ENCODE measurements at regions not wholly inside any gene's neighbourhood (a gene's known extent, or its start where the extent isn't known, plus 50 kb on each side); places are given as distances from the start of the nearest gene placed in this dataset.

DNA sequence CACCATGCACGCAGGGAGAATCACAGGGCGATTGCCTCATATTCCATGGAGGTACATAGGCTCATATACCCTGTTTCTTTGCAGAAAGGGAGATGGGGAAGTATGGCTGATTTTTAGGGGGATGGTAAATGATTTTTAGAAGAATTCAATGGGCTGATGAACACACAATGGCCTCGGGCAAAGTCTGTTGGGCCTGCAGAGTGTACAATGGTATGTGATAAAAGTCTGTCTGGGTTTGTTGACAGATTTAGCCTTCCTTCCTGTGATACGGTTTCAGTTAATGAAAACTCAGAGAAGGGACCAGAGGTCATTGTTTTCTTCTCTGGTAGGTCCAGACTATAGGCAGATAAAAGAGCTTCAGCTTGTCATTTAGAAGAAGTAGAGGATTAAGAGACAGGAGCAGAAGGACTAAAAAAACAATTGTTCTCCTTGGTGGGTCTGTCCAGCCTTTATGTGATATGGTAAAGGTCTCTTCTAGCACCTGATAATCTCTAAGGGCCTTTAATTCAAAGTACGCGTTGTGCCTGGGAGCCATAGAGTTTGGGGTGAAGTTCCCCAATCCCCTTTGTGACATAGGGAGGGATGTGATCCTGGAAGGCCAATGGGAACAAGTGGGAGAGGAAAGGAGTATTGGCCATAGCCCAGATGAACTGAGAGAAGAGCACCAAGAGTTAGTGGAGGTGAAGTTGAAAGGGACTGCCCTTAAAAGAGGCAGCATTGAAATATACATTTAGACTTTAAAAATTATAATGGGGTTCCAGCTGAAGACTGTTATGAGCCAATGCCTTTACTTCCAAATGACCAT is 107.5 kb upstream of the SERPINE2 start:
- Histone ChIP-seq H3K27me3 (no peaks in the 10 kb centered on the region), H3K9me3 (ENCODE audit: low read depth) (no peaks in the 10 kb centered on the region), H3K9ac (no peak overlapping the region), H2AFZ (replicated peaks) (no peak overlapping the region), H4K20me1 (ENCODE audit: low read depth) (no peaks in the 10 kb centered on the region), H3K4me1 (no peaks in the 10 kb centered on the region), H3F3A (ENCODE audit: low read depth) (no peaks in the 10 kb centered on the region), H3K4me3 (no peak overlapping the region), H3K27ac (no peak overlapping the region), H3K4me2 (no peak overlapping the region), H3K79me2 (ENCODE audit: low read depth) (no peaks in the 10 kb centered on the region), H3K36me3 (no peaks in the 10 kb centered on the region)
- no peaks in the 10 kb centered on the region for H3K27me3 Mint-ChIP-seq (ENCODE audit: insufficient read depth, low read depth)
- no peaks in the 10 kb centered on the region for H3K36me3 Mint-ChIP-seq
- H3K27ac Mint-ChIP-seq, result no peak overlapping the region
- H3K4me3 Mint-ChIP-seq, result no peak overlapping the region
- H3K4me1 Mint-ChIP-seq, result no peaks in the 10 kb centered on the region
- no peaks in the 10 kb centered on the region for H3K9me3 Mint-ChIP-seq
- no peak for DNase-seq (ENCODE audit: low spot score)
- no peak for TF ChIP-seq EZH2phosphoT487 (IDR thresholded peaks at IDR 0.05)
- TF ChIP-seq, protein P1, sequence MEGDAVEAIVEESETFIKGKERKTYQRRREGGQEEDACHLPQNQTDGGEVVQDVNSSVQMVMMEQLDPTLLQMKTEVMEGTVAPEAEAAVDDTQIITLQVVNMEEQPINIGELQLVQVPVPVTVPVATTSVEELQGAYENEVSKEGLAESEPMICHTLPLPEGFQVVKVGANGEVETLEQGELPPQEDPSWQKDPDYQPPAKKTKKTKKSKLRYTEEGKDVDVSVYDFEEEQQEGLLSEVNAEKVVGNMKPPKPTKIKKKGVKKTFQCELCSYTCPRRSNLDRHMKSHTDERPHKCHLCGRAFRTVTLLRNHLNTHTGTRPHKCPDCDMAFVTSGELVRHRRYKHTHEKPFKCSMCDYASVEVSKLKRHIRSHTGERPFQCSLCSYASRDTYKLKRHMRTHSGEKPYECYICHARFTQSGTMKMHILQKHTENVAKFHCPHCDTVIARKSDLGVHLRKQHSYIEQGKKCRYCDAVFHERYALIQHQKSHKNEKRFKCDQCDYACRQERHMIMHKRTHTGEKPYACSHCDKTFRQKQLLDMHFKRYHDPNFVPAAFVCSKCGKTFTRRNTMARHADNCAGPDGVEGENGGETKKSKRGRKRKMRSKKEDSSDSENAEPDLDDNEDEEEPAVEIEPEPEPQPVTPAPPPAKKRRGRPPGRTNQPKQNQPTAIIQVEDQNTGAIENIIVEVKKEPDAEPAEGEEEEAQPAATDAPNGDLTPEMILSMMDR (IDR thresholded peaks at IDR 0.05), result no peak
- TF ChIP-seq EZH2 (IDR thresholded peaks at IDR 0.05), result no peak

DNA sequence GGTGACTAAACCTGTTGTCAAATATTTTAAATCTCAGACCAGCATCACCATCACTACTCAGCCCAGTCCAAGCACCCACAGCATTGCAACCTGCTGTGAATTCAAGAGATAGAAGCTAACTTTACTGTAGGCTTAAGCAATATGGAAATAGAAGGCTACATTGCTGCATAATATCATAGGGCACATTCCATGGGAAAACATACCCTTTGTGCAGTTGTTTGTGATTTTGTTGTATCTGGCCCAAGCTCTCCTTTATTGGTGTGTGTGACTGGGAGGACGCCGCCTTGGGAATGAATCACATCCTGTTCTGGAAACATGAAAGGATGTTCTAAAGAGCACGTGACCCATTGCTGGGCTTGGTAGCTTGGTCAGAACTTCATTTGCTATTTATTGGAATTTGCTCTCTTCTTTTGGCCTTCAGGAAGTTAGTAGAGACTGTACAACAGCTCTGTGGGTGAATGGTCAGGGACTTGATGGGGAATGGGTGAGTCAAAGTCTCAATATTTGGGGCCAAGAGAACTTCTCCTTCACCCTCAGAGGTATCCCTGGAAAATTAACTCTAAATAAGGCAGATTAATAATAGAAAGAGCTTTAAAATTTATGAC is 106.8 kb upstream of the SERPINE2 start:
- Histone ChIP-seq H3K9me3 (ENCODE audit: low read depth) (no peaks in the 10 kb centered on the region), H3K9ac (no peak overlapping the region), H3F3A (ENCODE audit: low read depth) (no peaks in the 10 kb centered on the region), H4K20me1 (ENCODE audit: low read depth) (no peaks in the 10 kb centered on the region), H3K27me3 (no peaks in the 10 kb centered on the region), H2AFZ (replicated peaks) (no peak overlapping the region), H3K36me3 (no peaks in the 10 kb centered on the region), H3K4me2 (no peak overlapping the region), H3K27ac (no peak overlapping the region), H3K4me1 (no peaks in the 10 kb centered on the region), H3K4me3 (no peak overlapping the region), H3K79me2 (ENCODE audit: low read depth) (no peaks in the 10 kb centered on the region)
- TF ChIP-seq, protein P1 (IDR thresholded peaks at IDR 0.05), result no peak
- TF ChIP-seq EZH2phosphoT487 (IDR thresholded peaks at IDR 0.05), result no peak
- TF ChIP-seq EZH2 (IDR thresholded peaks at IDR 0.05), result no peak
- Mint-ChIP-seq H3K27me3 (ENCODE audit: insufficient read depth, low read depth) (no peaks in the 10 kb centered on the region), H3K4me3 (no peak overlapping the region), H3K9me3 (no peaks in the 10 kb centered on the region), H3K4me1 (no peaks in the 10 kb centered on the region), H3K36me3 (no peaks in the 10 kb centered on the region), H3K27ac (no peak overlapping the region)
- DNase-seq (ENCODE audit: low spot score), result no peak

DNA sequence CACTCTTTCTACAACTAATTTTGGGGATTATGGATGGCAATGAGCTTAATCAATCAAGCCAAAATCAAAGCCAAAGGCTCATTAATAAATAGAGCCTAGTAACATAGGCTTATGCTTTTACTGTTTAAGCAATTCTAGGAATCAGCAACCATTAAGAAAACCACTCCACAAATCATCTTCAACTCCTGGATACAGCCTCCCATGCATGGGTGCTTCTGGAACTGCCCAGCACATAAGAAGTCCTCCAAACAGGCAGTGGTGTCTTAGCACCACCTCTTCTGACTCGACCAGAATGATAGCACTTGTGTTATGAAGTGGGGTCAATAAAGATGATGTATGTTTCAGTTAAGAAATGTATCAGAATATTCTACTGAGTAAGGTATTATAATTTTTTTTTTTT is 104.4 kb upstream of the SERPINE2 start:
- H3K9me3 ChIP-seq (ENCODE audit: low read depth), result no peaks in the 10 kb centered on the region
- Mint-ChIP-seq H3K27me3 (ENCODE audit: insufficient read depth, low read depth) (no peaks in the 10 kb centered on the region), H3K9me3 (no peaks in the 10 kb centered on the region), H3K36me3 (no peaks in the 10 kb centered on the region), H3K27ac (no peak overlapping the region), H3K4me3 (no peak overlapping the region), H3K4me1 (no peaks in the 10 kb centered on the region)
- no peaks in the 10 kb centered on the region for H3K79me2 ChIP-seq (ENCODE audit: low read depth)
- no peaks in the 10 kb centered on the region for H3K36me3 ChIP-seq
- H3K27me3 ChIP-seq, result no peaks in the 10 kb centered on the region
- no peak overlapping the region for H2AFZ ChIP-seq (replicated peaks)
- H3K4me3 ChIP-seq, result no peak overlapping the region
- H4K20me1 ChIP-seq (ENCODE audit: low read depth), result no peaks in the 10 kb centered on the region
- H3F3A ChIP-seq (ENCODE audit: low read depth), result no peaks in the 10 kb centered on the region
- H3K27ac ChIP-seq, result no peak overlapping the region
- no peak overlapping the region for H3K4me2 ChIP-seq
- no peak for TF ChIP-seq EZH2 (IDR thresholded peaks at IDR 0.05)
- TF ChIP-seq, protein P1 (IDR thresholded peaks at IDR 0.05), result no peak
- no peak for TF ChIP-seq EZH2phosphoT487 (IDR thresholded peaks at IDR 0.05)
- H3K4me1 ChIP-seq, result no peaks in the 10 kb centered on the region
- DNase-seq (ENCODE audit: low spot score), result no peak
- no peak overlapping the region for H3K9ac ChIP-seq
